K562 (cell line): ENCODE measurements at regions not wholly inside any gene's neighbourhood (a gene's known extent, or its start where the extent isn't known, plus 50 kb on each side); places are given as distances from the start of the nearest gene placed in this dataset.

Experiments
- CTCF ChIP-seq, 3 experiments: IDR thresholded peaks in 2 of 3; conservative IDR thresholded peaks in 1 of 3; 2 replicates each; pipeline ENCODE4 v1.5.1; 2011 to 2012; ENCODE audit warnings: low read length in 3 of 3, mild to moderate bottlenecking in 3 of 3, control low read depth in 2 of 3, improper control_type of control experiment in 1 of 3, inconsistent platforms in 1 of 3, low read depth in 1 of 3, mixed read lengths in 1 of 3, moderate library complexity in 1 of 3; ENCODE audit not compliant: insufficient read depth in 2 of 3
- EZH2 ChIP-seq: IDR thresholded peaks from 2 replicates; pipeline ENCODE4 v1.6.1; 2012; ENCODE audit warnings: low read depth, mild to moderate bottlenecking, inconsistent platforms, low read length, borderline replicate concordance
- FOXK1 ChIP-seq: sonication (generic); formaldehyde crosslinking; IDR thresholded peaks from 2 replicates; pipeline ENCODE4 v1.8.0; 2022; ENCODE audit warnings: missing genetic modification reagents, mild to moderate bottlenecking, borderline replicate concordance
- PHB2 ChIP-seq: fragments of 450-650 bp; IDR thresholded peaks from 2 replicates; pipeline ENCODE4 v1.6.1; 2017; ENCODE audit warnings: low read depth
- REST ChIP-seq, 2 experiments: fragments of 450-650 bp; formaldehyde crosslinking in 1 of 2; IDR thresholded peaks; 2 replicates each; pipeline versions ENCODE4 v1.4.0 to v1.6.1; 2014 to 2020; ENCODE audit warnings: mild to moderate bottlenecking in 2 of 2, borderline replicate concordance in 1 of 2, low read depth in 1 of 2
- SIX5 ChIP-seq, 2 experiments: IDR thresholded peaks; 2 replicates each; pipeline ENCODE4 v1.6.1; 2011; ENCODE audit warnings: low read length in 2 of 2, borderline replicate concordance in 1 of 2, low read depth in 1 of 2, mild to moderate bottlenecking in 1 of 2, moderate library complexity in 1 of 2; ENCODE audit not compliant: insufficient read depth in 1 of 2
- SMAD1 ChIP-seq: fragments of 150-350 bp; IDR thresholded peaks from 2 replicates; pipeline ENCODE4 v1.6.1; 2014; ENCODE audit warnings: low read length, low read depth; ENCODE audit not compliant: partially characterized antibody
- TCF7 ChIP-seq: sonication (generic); IDR thresholded peaks from 2 replicates; pipeline ENCODE4 v1.6.1; 2016; ENCODE audit warnings: antibody characterized with exemption, borderline replicate concordance
- TFE3 ChIP-seq: fragments of 450-650 bp; formaldehyde crosslinking; IDR thresholded peaks from 2 replicates; pipeline ENCODE4 v1.4.0; 2020; ENCODE audit warnings: mild to moderate bottlenecking, mixed read lengths
- ZNF263 ChIP-seq: sonication (generic); formaldehyde crosslinking; IDR thresholded peaks from 2 replicates; pipeline ENCODE4 v1.8.0; 2022; ENCODE audit warnings: mild to moderate bottlenecking, missing genetic modification reagents, borderline replicate concordance

DNA sequence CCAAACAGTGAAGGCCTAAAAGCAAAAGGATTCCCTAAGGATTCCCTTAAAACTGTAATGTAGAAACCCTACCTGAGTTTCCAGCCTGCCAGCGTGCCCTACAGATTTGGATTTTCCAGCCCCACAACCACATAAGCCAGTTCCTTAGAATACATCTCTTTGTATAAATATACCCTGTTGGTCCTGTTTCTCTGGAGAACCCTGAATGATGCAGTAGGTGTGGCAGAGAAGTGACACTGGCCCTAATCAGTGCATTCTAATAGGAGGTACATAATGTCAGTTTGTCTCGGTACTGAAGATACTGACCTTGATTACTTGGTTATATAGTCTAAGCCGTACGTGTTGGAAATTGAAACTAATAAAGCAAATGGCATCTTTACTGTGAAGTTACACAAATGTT is 707.8 kb upstream of the SLC35B3 start:
- TF ChIP-seq FOXK1 (no peak), TCF7 (no peak), TFE3 (CRISPR knock-in tag) (no peak), SMAD1 (no peak), PHB2 (no peak), REST (IDR thresholded peaks at IDR 0.05; ENCODE audit: borderline replicate concordance) (no peak), REST (CRISPR knock-in tag; IDR thresholded peaks at IDR 0.05; ENCODE audit: low read depth) (no peak), ZNF263 (no peak), EZH2 (no peak), CTCF (IDR thresholded peaks at IDR 0.05 in 2 of 3, conservative IDR thresholded peaks at IDR 0.05 in 1 of 3; ENCODE audit: insufficient read depth in 2 of 3, low read depth in 1 of 3, low read length in 3 of 3) (no peak), SIX5 (IDR thresholded peaks at IDR 0.05; ENCODE audit: borderline replicate concordance in 1 of 2, insufficient read depth in 1 of 2, low read depth in 1 of 2, low read length in 2 of 2) (no peak)
